Body of pancreas (tissue), 4 donors: ENCODE measurements at regions not wholly inside any gene's neighbourhood (a gene's known extent, or its start where the extent isn't known, plus 50 kb on each side); places are given as distances from the start of the nearest gene placed in this dataset.

ENCODE experiments used
- POLR2A ChIP-seq, 3 donors: fragments of 450-650 bp; IDR thresholded peaks; one replicate each; pipeline ENCODE4 v1.6.1; 2016; ENCODE audit warnings: antibody characterized with exemption in 3 of 3, mild to moderate bottlenecking in 2 of 3
- TF ChIP-seq, protein P1 (sequence below), 7 experiments: fragments of 450-650 bp in 4 of 7; fragments of 200-600 bp in 3 of 7; sonication (generic) in 3 of 7; IDR thresholded peaks; one replicate each; pipeline ENCODE4 v1.5.1; 2016 to 2019; ENCODE audit warnings: antibody characterized with exemption in 7 of 7

DNA sequence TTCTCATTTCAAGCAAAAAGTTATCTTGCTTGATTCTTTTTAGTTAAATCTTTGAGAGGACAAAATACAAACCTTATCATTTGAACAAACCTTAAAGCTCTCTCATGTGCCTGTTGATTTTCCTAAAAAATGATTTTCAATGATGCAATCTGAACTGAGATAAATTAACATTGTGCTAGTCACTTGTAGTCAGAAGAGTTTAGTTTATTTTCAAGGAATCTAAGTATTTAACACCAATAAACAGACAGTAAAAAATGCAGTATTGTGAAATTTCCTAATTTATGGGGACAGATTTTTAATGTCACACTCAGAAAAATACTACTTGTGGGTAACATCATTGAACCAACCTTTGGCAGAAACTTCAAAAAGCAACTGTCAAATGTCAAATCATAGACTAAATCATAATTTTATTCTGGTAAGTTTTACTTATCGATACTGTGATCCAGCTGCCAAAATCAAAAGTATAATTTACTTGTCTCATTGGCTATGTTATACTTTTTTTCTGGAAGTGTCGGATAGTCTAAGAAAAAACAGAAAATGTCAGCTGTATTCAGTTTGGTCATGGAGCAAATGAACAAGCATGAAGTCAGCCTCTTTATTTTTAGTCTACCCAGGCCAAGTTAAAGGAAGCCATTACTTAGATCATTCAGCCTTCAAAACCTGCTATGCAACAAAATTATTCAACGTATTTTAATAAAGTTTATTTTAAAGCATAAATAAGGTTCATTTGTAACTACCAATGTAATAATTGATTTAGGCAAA is 52.4 kb upstream of the FNDC3B start:
- TF ChIP-seq, protein P1, sequence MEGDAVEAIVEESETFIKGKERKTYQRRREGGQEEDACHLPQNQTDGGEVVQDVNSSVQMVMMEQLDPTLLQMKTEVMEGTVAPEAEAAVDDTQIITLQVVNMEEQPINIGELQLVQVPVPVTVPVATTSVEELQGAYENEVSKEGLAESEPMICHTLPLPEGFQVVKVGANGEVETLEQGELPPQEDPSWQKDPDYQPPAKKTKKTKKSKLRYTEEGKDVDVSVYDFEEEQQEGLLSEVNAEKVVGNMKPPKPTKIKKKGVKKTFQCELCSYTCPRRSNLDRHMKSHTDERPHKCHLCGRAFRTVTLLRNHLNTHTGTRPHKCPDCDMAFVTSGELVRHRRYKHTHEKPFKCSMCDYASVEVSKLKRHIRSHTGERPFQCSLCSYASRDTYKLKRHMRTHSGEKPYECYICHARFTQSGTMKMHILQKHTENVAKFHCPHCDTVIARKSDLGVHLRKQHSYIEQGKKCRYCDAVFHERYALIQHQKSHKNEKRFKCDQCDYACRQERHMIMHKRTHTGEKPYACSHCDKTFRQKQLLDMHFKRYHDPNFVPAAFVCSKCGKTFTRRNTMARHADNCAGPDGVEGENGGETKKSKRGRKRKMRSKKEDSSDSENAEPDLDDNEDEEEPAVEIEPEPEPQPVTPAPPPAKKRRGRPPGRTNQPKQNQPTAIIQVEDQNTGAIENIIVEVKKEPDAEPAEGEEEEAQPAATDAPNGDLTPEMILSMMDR (IDR thresholded peaks at IDR 0.05) = no peak
- no peak for TF ChIP-seq POLR2A (IDR thresholded peaks at IDR 0.05)
